Tibial nerve (tissue), 4 donors: ENCODE measurements at regions not wholly inside any gene's neighbourhood (a gene's known extent, or its start where the extent isn't known, plus 50 kb on each side); places are given as distances from the start of the nearest gene placed in this dataset.

Source experiments
- DNase-seq, 2 donors: peaks; one replicate each; pipeline ENCODE4 v3.0.0-alpha.2; 2019; ENCODE audit warnings: low spot score in 2 of 2
- H3K27ac ChIP-seq, 4 donors: fragments of 200-600 bp; sonication (generic) in 3 of 4; one replicate each; pipeline ENCODE4 v1.5.1; 2017 to 2019; ENCODE audit warnings: mild to moderate bottlenecking in 1 of 4
- H3K27me3 ChIP-seq, 2 donors: fragments of 200-600 bp; sonication (generic) in 1 of 2; one replicate each; pipeline versions ENCODE4 v1.5.1 to v1.6.0; 2017 to 2019
- H3K36me3 ChIP-seq, 3 donors: fragments of 200-600 bp; sonication (generic); one replicate each; pipeline ENCODE4 v1.5.1; 2018 to 2019
- H3K4me1 ChIP-seq, 4 donors: fragments of 200-600 bp; sonication (generic) in 3 of 4; one replicate each; pipeline ENCODE4 v1.5.1; 2017 to 2019
- H3K4me3 ChIP-seq, 4 donors: fragments of 200-600 bp; sonication (generic) in 3 of 4; one replicate each; pipeline ENCODE4 v1.5.1; 2017 to 2019; ENCODE audit warnings: mild to moderate bottlenecking in 1 of 4, moderate library complexity in 1 of 4
- H3K9me3 ChIP-seq, 4 donors: fragments of 200-600 bp; sonication (generic) in 3 of 4; one replicate each; pipeline ENCODE4 v1.5.1; 2017 to 2019
- CTCF ChIP-seq, 5 experiments: fragments of 200-600 bp in 3 of 5; fragments of 450-650 bp in 2 of 5; sonication (generic) in 3 of 5; IDR thresholded peaks; one replicate each; pipeline ENCODE4 v1.5.1; 2016 to 2019; ENCODE audit warnings: antibody characterized with exemption in 5 of 5, mild to moderate bottlenecking in 3 of 5, moderate library complexity in 2 of 5
- EP300 ChIP-seq, 2 donors: sonication (generic); formaldehyde crosslinking; IDR thresholded peaks; one replicate each; pipeline ENCODE4 v1.6.1; 2017; ENCODE audit warnings: antibody characterized with exemption in 2 of 2, mild to moderate bottlenecking in 1 of 2
- POLR2A ChIP-seq, 2 donors: fragments of 450-650 bp; IDR thresholded peaks; one replicate each; pipeline ENCODE4 v1.6.1; 2017; ENCODE audit warnings: antibody characterized with exemption in 2 of 2, mild to moderate bottlenecking in 2 of 2, moderate library complexity in 2 of 2
- WGBS, 2 donors: methylation state at CpG; one replicate each; pipeline ENCODE4 v1.1.5; 2018; 5-methylcytosine and 5-hydroxymethylcytosine counted together

DNA sequence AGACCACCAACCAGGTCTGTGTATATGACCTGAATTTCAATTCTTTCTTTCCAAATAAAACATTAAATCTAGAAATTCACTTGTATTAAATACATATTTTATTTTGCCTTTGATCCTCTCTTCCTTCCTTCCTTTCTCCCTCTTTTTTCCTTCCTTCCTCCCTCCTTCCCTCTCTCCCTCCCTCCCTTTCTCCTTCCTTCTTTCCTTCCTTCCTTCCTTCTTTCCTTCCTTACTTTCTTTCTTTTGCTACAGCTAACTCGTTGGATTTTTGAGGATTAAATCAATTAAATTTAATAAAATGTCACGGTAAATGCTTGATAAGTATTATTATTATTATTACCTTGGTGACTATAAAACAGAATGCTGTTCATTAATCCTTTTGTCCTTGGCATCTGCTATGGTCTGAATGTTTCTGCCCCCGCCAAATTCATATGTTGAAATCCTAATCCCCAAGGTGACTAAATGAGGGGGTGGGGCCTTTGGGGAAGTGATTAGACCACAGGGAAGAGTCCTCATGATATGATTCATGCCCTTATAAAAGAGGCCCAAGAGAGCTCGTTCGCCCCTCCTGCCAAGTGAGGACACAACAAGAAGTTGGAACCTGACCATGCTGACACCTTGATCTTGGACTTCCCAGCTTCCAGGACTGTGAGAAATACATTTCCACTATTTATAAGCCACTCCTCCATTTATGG lies 67.6 kb upstream of the BTBD3 start:
- H3K27me3 ChIP-seq = no peaks in the 10 kb centered on the region
- H3K36me3 ChIP-seq = no peaks in the 10 kb centered on the region
- no peak overlapping the region for H3K27ac ChIP-seq
- no peak for DNase-seq
- whole genome bisulfite sequencing, 2 donors = 92 to 94% methylated on average over 5 of the region's 5 CpGs
- no peak overlapping the region for H3K4me3 ChIP-seq
- H3K4me1 ChIP-seq = no peaks in the 10 kb centered on the region
- no peaks in the 10 kb centered on the region for H3K9me3 ChIP-seq
- TF ChIP-seq CTCF (IDR thresholded peaks at IDR 0.05) (no peak), EP300 (IDR thresholded peaks at IDR 0.05) (no peak), POLR2A (IDR thresholded peaks at IDR 0.05) (no peak)

DNA sequence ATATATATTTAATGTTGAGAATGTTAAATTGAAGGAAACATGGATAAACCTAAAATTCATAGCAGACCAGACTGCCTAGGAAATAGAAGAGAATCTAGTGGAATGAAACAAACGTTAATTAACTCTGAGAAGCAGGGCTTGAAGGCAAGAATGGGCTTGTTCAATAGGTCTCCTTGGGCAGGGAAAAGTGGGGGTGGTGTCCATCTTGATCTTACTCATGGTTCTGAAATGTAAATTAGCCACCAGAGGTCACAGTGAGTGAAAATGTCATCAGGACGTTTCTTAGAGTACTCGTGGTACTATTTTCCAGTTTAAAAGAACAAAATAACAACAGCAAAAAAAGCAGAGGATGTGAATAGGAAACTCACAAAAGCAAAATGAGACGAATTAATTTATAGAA lies 66.8 kb upstream of the BTBD3 start:
- no peak for DNase-seq
- H3K4me3 ChIP-seq = no peak overlapping the region
- H3K27ac ChIP-seq = no peak overlapping the region
- H3K4me1 ChIP-seq = no peaks in the 10 kb centered on the region
- TF ChIP-seq EP300 (IDR thresholded peaks at IDR 0.05) = no peak
- TF ChIP-seq POLR2A (IDR thresholded peaks at IDR 0.05) = no peak
- no peak for TF ChIP-seq CTCF (IDR thresholded peaks at IDR 0.05)
- no peaks in the 10 kb centered on the region for H3K36me3 ChIP-seq
- no peaks in the 10 kb centered on the region for H3K9me3 ChIP-seq
- H3K27me3 ChIP-seq = no peaks in the 10 kb centered on the region
- 20 to 24% methylated on average over 4 of the region's 4 CpGs for WGBS, 2 donors

DNA sequence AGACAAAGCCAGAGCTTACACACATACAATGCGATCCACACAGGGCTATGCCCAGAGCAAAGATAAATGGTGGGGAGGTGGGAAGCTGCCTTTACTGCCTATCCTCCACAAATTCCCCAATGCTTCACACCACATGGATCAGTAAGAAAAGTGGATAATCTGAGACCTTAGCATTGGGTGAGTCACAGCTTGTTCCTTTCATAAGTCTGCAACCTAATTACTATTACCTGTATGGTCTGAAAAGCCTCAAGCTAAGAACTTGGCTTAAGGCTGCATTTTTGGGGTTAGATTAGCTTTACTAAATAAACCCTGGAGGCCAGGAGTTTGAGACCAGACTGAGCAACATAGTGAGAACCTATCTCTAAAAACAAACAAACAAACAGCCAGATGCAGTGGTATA lies 66.0 kb upstream of the BTBD3 start:
- TF ChIP-seq EP300 (IDR thresholded peaks at IDR 0.05) (no peak), CTCF (IDR thresholded peaks at IDR 0.05) (no peak), POLR2A (IDR thresholded peaks at IDR 0.05) (no peak)
- 68 to 80% methylated on average over 1 of the region's 1 CpG for WGBS, 2 donors
- H3K4me1 ChIP-seq = no peaks in the 10 kb centered on the region

DNA sequence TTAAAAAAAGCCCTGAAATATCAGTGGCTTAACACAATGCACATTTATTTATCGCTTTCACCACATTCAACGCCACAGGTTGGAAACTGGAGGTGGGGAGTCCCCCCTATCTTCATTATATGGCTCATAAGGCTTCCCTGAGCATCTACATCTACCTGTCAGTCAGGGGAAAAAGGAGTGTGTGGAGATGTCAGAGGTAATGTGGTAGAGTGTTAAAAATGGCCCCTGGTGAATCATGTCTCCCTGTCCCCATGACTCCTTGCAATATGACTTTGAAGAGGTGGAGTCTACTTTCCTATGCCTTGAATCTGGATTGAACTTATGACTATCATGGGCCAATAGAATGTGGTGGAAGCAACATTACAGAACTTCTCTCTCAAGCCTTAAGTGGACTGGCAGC lies 65.5 kb upstream of the BTBD3 start:
- Histone ChIP-seq H3K27me3 (no peaks in the 10 kb centered on the region), H3K4me1 (no peaks in the 10 kb centered on the region), H3K27ac (no peak overlapping the region), H3K4me3 (no peak overlapping the region), H3K36me3 (no peaks in the 10 kb centered on the region), H3K9me3 (no peaks in the 10 kb centered on the region)
- no peak for DNase-seq
- WGBS, 2 donors = 96 to 100% methylated on average over 2 of the region's 2 CpGs
- no peak for TF ChIP-seq EP300 (IDR thresholded peaks at IDR 0.05)
- no peak for TF ChIP-seq POLR2A (IDR thresholded peaks at IDR 0.05)
- TF ChIP-seq CTCF (IDR thresholded peaks at IDR 0.05) = no peak

More for the DNA sequence above, 66.0 kb upstream of the BTBD3 start:
- Histone ChIP-seq H3K27ac (no peak overlapping the region), H3K4me3 (no peak overlapping the region), H3K9me3 (no peaks in the 10 kb centered on the region), H3K36me3 (no peaks in the 10 kb centered on the region), H3K27me3 (no peaks in the 10 kb centered on the region)
- no peak for DNase-seq

DNA sequence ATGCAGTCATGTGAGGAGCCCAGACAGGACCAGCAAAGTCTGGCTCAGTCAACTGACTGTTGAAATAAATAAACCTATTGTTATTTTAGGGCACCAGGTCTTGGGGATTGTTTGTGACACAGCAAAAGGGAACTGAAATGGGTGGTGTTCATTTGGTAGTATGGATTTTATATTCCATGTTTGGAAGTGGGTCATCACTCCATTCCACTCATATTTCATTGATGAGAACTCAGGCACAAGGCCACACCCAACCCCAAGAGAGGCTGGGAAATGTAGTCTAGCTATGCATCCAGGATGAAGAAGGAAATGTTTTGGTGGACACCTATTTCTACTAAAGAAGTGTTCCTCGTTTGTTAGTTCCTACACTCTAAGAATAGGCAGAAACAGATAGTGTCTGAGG lies 64.9 kb upstream of the BTBD3 start:
- Histone ChIP-seq H3K4me3 (no peak overlapping the region), H3K4me1 (no peaks in the 10 kb centered on the region), H3K27me3 (no peaks in the 10 kb centered on the region), H3K36me3 (no peaks in the 10 kb centered on the region), H3K27ac (no peak overlapping the region), H3K9me3 (no peaks in the 10 kb centered on the region)
- no peak for DNase-seq
- 84 to 88% methylated on average over 1 of the region's 1 CpG for WGBS, 2 donors
- TF ChIP-seq CTCF (IDR thresholded peaks at IDR 0.05) (no peak), POLR2A (IDR thresholded peaks at IDR 0.05) (no peak), EP300 (IDR thresholded peaks at IDR 0.05) (no peak)
